ENCODE measurements at regions not wholly inside any gene's neighbourhood (a gene's known extent, or its start where the extent isn't known, plus 50 kb on each side); places are given as distances from the start of the nearest gene placed in this dataset.

DNA sequence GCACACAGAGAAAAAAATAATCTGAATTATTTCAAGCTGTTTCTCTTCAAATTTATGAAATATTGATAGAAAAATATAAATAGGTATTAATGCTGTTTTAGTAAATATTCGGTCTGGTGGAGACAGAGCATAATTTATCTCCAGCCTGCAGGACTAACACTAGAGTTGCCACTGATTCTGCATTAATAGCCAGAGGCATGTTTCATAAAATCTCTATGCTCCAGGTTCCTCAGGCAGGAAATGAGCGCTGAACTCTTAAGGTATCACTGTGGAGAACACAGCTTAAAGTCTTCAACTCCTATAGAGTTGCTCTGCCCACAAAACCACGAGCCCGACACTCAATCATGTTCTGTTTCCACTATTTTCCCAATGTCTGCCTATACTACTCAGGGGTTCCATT is 470.0 kb upstream of the TMPO start:
- Histone ChIP-seq H3K27ac (no peak overlapping the region), H3K9me3 (no peaks in the 10 kb centered on the region), H3K36me3 (no peaks in the 10 kb centered on the region), H3K4me3 (no peak overlapping the region), H3K27me3 (no peaks in the 10 kb centered on the region), H3K4me1 (no peaks in the 10 kb centered on the region)
- DNase-seq (ENCODE audit: low spot score in 2 of 2) = no peak
- TF ChIP-seq, protein P1, sequence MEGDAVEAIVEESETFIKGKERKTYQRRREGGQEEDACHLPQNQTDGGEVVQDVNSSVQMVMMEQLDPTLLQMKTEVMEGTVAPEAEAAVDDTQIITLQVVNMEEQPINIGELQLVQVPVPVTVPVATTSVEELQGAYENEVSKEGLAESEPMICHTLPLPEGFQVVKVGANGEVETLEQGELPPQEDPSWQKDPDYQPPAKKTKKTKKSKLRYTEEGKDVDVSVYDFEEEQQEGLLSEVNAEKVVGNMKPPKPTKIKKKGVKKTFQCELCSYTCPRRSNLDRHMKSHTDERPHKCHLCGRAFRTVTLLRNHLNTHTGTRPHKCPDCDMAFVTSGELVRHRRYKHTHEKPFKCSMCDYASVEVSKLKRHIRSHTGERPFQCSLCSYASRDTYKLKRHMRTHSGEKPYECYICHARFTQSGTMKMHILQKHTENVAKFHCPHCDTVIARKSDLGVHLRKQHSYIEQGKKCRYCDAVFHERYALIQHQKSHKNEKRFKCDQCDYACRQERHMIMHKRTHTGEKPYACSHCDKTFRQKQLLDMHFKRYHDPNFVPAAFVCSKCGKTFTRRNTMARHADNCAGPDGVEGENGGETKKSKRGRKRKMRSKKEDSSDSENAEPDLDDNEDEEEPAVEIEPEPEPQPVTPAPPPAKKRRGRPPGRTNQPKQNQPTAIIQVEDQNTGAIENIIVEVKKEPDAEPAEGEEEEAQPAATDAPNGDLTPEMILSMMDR (IDR thresholded peaks at IDR 0.05) = no peak
- intact Hi-C loops (cut with DNase I) = no loop called here

DNA sequence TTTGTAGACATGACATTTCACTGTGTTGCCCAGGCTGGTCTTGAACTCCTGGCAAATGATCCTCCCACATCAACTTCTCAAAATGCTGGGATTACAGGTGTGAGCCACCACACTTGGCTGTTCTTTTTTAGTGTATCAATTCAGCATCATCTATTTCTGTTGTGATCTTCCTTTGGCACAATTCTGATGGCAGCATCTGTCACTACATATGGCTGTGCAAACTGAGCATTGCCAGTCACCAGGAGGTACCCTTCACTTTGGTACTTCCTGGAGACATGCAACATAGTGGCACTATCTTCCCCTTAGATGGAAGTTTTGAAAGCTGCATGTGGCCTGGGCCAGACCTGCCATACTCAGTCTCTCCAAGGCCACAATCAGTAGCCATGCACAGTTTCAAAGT is 467.1 kb upstream of the TMPO start:
- Histone ChIP-seq H3K4me3 (no peak overlapping the region), H3K9me3 (no peaks in the 10 kb centered on the region), H3K27ac (no peak overlapping the region), H3K27me3 (no peaks in the 10 kb centered on the region), H3K4me1 (no peaks in the 10 kb centered on the region), H3K36me3 (no peaks in the 10 kb centered on the region)
- intact Hi-C loops (cut with DNase I) = no loop called here
- no peak for DNase-seq (ENCODE audit: low spot score in 2 of 2)
- TF ChIP-seq, protein P1 (IDR thresholded peaks at IDR 0.05) = no peak

DNA sequence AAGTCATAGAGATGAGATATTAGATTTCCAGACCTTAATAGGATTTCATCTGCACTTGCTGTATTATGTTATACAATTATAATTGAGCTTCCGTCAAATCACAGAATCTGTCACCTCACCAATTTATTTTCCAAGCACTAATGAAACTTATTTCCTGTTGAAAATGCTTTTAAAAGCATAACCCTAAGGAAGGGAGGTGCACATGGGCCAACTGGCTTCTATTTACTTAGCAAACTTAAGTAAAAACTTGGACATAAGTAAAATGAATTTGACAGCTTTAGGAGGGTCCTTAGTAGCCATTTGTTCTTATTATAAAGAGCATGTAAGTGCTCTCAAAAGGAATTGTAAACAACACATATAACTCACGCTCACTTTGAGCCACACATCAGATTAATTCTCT is 462.2 kb upstream of the TMPO start:
- intact Hi-C loops (cut with DNase I) = no loop called here
- H3K27me3 ChIP-seq = no peaks in the 10 kb centered on the region
- no peaks in the 10 kb centered on the region for H3K9me3 ChIP-seq
- no peak for DNase-seq (ENCODE audit: low spot score in 2 of 2)
- H3K36me3 ChIP-seq = no peaks in the 10 kb centered on the region
- no peak overlapping the region for H3K27ac ChIP-seq
- H3K4me1 ChIP-seq = no peaks in the 10 kb centered on the region
- TF ChIP-seq, protein P1 (IDR thresholded peaks at IDR 0.05) = no peak
- H3K4me3 ChIP-seq = no peak overlapping the region

DNA sequence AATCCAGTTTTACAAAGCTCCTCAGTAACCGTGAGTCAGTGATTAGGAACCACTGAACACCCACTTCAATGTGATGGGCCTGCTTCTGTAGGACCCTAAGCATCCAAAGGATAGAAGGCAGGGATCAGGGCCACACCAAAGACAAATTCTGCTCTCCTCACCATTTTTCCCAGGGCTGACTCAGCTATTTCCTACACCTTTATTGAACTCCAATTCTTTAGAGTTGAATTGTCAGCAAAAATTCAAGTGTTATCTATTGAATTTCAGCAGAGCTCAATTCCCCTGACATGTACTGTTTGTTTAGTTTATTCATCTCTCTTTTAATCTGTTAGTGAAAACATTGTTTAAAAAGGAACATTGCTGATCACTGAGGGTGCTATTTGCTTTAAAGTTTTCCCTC is 457.7 kb upstream of the TMPO start:
- H3K27me3 ChIP-seq = no peaks in the 10 kb centered on the region
- no peak overlapping the region for H3K4me3 ChIP-seq
- TF ChIP-seq, protein P1 (IDR thresholded peaks at IDR 0.05) = no peak
- intact Hi-C loops (cut with DNase I) = no loop called here
- no peaks in the 10 kb centered on the region for H3K4me1 ChIP-seq
- H3K27ac ChIP-seq = no peak overlapping the region
- no peak for DNase-seq (ENCODE audit: low spot score in 2 of 2)
- no peaks in the 10 kb centered on the region for H3K9me3 ChIP-seq
- H3K36me3 ChIP-seq = no peaks in the 10 kb centered on the region

DNA sequence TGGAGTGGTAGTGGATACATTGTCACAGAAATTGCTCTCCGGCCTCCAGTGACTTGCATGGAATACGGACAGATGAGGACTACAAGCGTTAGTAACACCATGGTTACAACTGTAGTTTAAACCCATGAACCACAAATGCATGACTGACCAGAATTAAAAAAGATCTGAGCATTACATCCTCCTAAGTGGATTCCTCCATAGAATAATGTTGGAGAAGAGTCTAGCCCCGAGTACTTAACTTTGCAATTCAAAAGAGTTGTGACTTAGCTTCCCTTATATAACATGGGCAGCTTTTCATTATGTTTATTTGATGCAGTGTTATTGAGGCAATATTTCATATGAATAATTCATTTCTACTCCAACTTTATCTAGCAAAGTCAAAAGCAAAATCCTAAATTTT is 457.2 kb upstream of the TMPO start:
- Histone ChIP-seq H3K27me3 (no peaks in the 10 kb centered on the region), H3K4me1 (no peaks in the 10 kb centered on the region), H3K4me3 (no peak overlapping the region), H3K9me3 (no peaks in the 10 kb centered on the region), H3K36me3 (no peaks in the 10 kb centered on the region), H3K27ac (no peak overlapping the region)
- DNase-seq (ENCODE audit: low spot score in 2 of 2) = no peak
- TF ChIP-seq, protein P1 (IDR thresholded peaks at IDR 0.05) = no peak
- intact Hi-C loops (cut with DNase I) = no loop called here

DNA sequence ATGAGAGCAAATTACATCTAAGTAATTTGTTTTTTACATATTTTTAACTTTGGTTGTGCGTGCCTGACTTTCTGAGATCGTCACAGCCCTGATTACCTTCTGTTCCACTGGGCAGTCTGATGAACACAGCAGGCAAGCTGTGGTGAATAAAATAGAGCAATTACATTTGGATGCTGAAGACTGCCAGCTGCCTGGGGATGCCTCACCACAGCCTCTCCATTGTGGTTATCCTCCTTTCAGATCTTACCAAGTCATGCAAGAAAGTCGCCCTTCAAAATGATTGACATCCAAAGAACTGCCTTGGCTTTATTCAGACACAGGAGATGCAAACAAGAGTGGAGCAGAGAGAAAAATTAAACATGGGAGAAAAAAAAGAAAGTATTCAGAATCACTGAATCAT is 456.6 kb upstream of the TMPO start:
- Histone ChIP-seq H3K9me3 (no peaks in the 10 kb centered on the region), H3K36me3 (no peaks in the 10 kb centered on the region), H3K4me1 (no peaks in the 10 kb centered on the region), H3K4me3 (no peak overlapping the region), H3K27me3 (no peaks in the 10 kb centered on the region), H3K27ac (no peak overlapping the region)
- no peak for DNase-seq (ENCODE audit: low spot score in 2 of 2)
- intact Hi-C loops (cut with DNase I) = no loop called here
- TF ChIP-seq, protein P1 (IDR thresholded peaks at IDR 0.05) = no peak
